GM12878 (cell line): ENCODE measurements at regions not wholly inside any gene's neighbourhood (a gene's known extent, or its start where the extent isn't known, plus 50 kb on each side); places are given as distances from the start of the nearest gene placed in this dataset.

ENCODE experiments used
- CHD2 ChIP-seq: IDR thresholded peaks from 2 replicates; pipeline ENCODE4 v1.6.1; 2011; ENCODE audit warnings: low read depth, low read length, improper control_type of control experiment, borderline replicate concordance
- CREB1 ChIP-seq: IDR thresholded peaks from 2 replicates; pipeline ENCODE4 v1.6.1; 2012; ENCODE audit warnings: low read depth, mild to moderate bottlenecking, inconsistent platforms
- CTCF ChIP-seq, 3 experiments: IDR thresholded peaks in 2 of 3; conservative IDR thresholded peaks in 1 of 3; 2 replicates each; pipeline ENCODE4 v1.5.1; 2011; ENCODE audit warnings: low read depth in 3 of 3, low read length in 3 of 3, mild to moderate bottlenecking in 3 of 3, control low read depth in 2 of 3, moderate library complexity in 2 of 3, inconsistent platforms in 1 of 3, mixed read lengths in 1 of 3; ENCODE audit not compliant: control insufficient read depth in 2 of 3, insufficient read depth in 1 of 3; ENCODE audit errors: extremely low read depth in 1 of 3
- EGR1 ChIP-seq, 2 experiments: IDR thresholded peaks; 1 replicate in 1 of 2; 2 replicates in 1 of 2; pipeline ENCODE4 v1.6.1; 2011 to 2012; ENCODE audit warnings: low read depth in 2 of 2, low read length in 2 of 2, borderline replicate concordance in 1 of 2, mild to moderate bottlenecking in 1 of 2, moderate library complexity in 1 of 2
- EZH2 ChIP-seq: IDR thresholded peaks from 2 replicates; pipeline ENCODE4 v1.6.1; 2012; ENCODE audit warnings: low read depth, mild to moderate bottlenecking, control low read depth, inconsistent platforms, low read length, borderline replicate concordance; ENCODE audit not compliant: control insufficient read depth
- MYC ChIP-seq: IDR thresholded peaks from 2 replicates; pipeline ENCODE4 v1.6.1; 2011; ENCODE audit warnings: mild to moderate bottlenecking, low read length, moderate library complexity, inconsistent platforms; ENCODE audit not compliant: insufficient read depth, insufficient replicate concordance, insufficient read length, severe bottlenecking
- POLR2A ChIP-seq: IDR thresholded peaks from 2 replicates; pipeline ENCODE4 v1.6.1; 2011; ENCODE audit warnings: low read depth, mild to moderate bottlenecking, low read length
- POLR2AphosphoS5 ChIP-seq: IDR thresholded peaks from 2 replicates; pipeline ENCODE4 v1.6.1; 2011; ENCODE audit warnings: mild to moderate bottlenecking, low read length, inconsistent platforms
- POU2F2 ChIP-seq: IDR thresholded peaks from 3 replicates; pipeline ENCODE4 v1.6.1; 2011; ENCODE audit warnings: low read depth, mild to moderate bottlenecking, low read length, borderline replicate concordance
- RAD51 ChIP-seq: fragments of 450-650 bp; IDR thresholded peaks from 2 replicates; pipeline ENCODE4 v1.6.1; 2016; ENCODE audit warnings: moderate library complexity, mild to moderate bottlenecking, inconsistent platforms
- ZNF24 ChIP-seq: fragments of 450-650 bp; IDR thresholded peaks from 2 replicates; pipeline ENCODE4 v1.6.1; 2017; ENCODE audit warnings: antibody characterized with exemption, mild to moderate bottlenecking

GRCh38 chr7:68712956-68713495 is 885.2 kb upstream of the AUTS2 start:
- TF ChIP-seq EGR1 (IDR thresholded peaks at IDR 0.05; ENCODE audit: borderline replicate concordance in 1 of 2, low read depth in 2 of 2, low read length in 2 of 2) (no peak), MYC (no peak), RAD51 (no peak), POLR2A (no peak), POLR2AphosphoS5 (no peak), CTCF (IDR thresholded peaks at IDR 0.05 in 2 of 3, conservative IDR thresholded peaks at IDR 0.05 in 1 of 3; ENCODE audit: control insufficient read depth in 2 of 3, extremely low read depth in 1 of 3, insufficient read depth in 1 of 3, low read depth in 3 of 3, low read length in 3 of 3) (no peak), EZH2 (no peak), ZNF24 (no peak), CHD2 (no peak), CREB1 (no peak), POU2F2 (no peak)
